RCC 7860 (cell line): ENCODE measurements at regions not wholly inside any gene's neighbourhood (a gene's known extent, or its start where the extent isn't known, plus 50 kb on each side); places are given as distances from the start of the nearest gene placed in this dataset.
"Not testable (repeated sequence)": the region's sequence is repeated elsewhere in the genome, so short reads cannot be mapped to it uniquely, and the experiment has no call there.

Experiments
- DNase-seq: peaks from one replicate; pipeline ENCODE4 v3.0.0-alpha.2; 2015; ENCODE audit warnings: low spot score
- FAIRE-seq: peaks from 2 replicates; lab custom pipeline; 2012; peaks lifted over from hg19 to GRCh38; lab: Jason Lieb, UNC

- DNase-seq, FAIRE-seq: not testable (repeated sequence)
Measured at GRCh38 chr2:89786642-89787041, 1095.2 kb downstream of the RPIA start.

GRCh38 chr2:89795530-89795929 lies 1104.1 kb downstream of the RPIA start:
- DNase-seq, FAIRE-seq: not testable (repeated sequence)

GRCh38 chr2:89797320-89798038 lies 1106.0 kb downstream of the RPIA start:
- no peak for FAIRE-seq

GRCh38 chr2:89801207-89801606 lies 1109.7 kb downstream of the RPIA start:
- DNase-seq, FAIRE-seq: not testable (repeated sequence)

More at GRCh38 chr2:89797320-89798038, 1106.0 kb downstream of the RPIA start:
- DNase-seq, result no peak

- FAIRE-seq, DNase-seq: not testable (repeated sequence)
Measured at GRCh38 chr2:89806363-89806762, 1114.9 kb downstream of the RPIA start.

- DNase-seq (no peak), FAIRE-seq (no peak)
Measured at GRCh38 chr2:89811295-89811694, 1119.8 kb downstream of the RPIA start.

- not testable (repeated sequence) for DNase-seq, FAIRE-seq
Measured at GRCh38 chr2:89811910-89812309, 1120.4 kb downstream of the RPIA start.

GRCh38 chr2:89814359-89814758 lies 1122.9 kb downstream of the RPIA start:
- DNase-seq, FAIRE-seq: not testable (repeated sequence)

GRCh38 chr2:89818873-89819272 lies 1127.4 kb downstream of the RPIA start:
- no peak for FAIRE-seq
- DNase-seq, result no peak

GRCh38 chr2:89819809-89820208 lies 1128.3 kb downstream of the RPIA start:
- FAIRE-seq (no peak), DNase-seq (no peak)

- DNase-seq (no peak), FAIRE-seq (no peak)
Measured at GRCh38 chr2:89820248-89820647, 1128.8 kb downstream of the RPIA start.

GRCh38 chr2:89821455-89821945 lies 1130.0 kb downstream of the RPIA start:
- DNase-seq, result no peak
- FAIRE-seq, result no peak

GRCh38 chr2:89822342-89822741 lies 1130.9 kb downstream of the RPIA start:
- not testable (repeated sequence) for DNase-seq, FAIRE-seq

- DNase-seq (no peak), FAIRE-seq (no peak)
Measured at GRCh38 chr2:89823556-89823955, 1132.1 kb downstream of the RPIA start.

- DNase-seq (no peak), FAIRE-seq (no peak)
Measured at GRCh38 chr2:89825034-89825433, 1133.6 kb downstream of the RPIA start.

GRCh38 chr2:89826741-89827140 lies 1135.3 kb downstream of the RPIA start:
- not testable (repeated sequence) for FAIRE-seq

GRCh38 chr2:89827829-89828228 lies 1136.4 kb downstream of the RPIA start:
- not testable (repeated sequence) for FAIRE-seq

More at GRCh38 chr2:89826741-89827140, 1135.3 kb downstream of the RPIA start:
- not testable (repeated sequence) for DNase-seq

GRCh38 chr2:89828416-89828815 lies 1136.9 kb downstream of the RPIA start:
- peak; percentile 36 for DNase-seq
- FAIRE-seq, result not testable (repeated sequence)

More at GRCh38 chr2:89827829-89828228, 1136.4 kb downstream of the RPIA start:
- DNase-seq, result not testable (repeated sequence)

GRCh38 chr2:89828961-89829631 lies 1137.6 kb downstream of the RPIA start:
- DNase-seq, result peak; percentile 37
- FAIRE-seq, result not testable (repeated sequence)

- FAIRE-seq, result no peak
- DNase-seq, result no peak
Measured at GRCh38 chr2:89829828-89830227, 1138.4 kb downstream of the RPIA start.

GRCh38 chr2:89830341-89831218 lies 1139.1 kb downstream of the RPIA start:
- DNase-seq, FAIRE-seq: not testable (repeated sequence)
